ENCODE measurements at regions not wholly inside any gene's neighbourhood (a gene's known extent, or its start where the extent isn't known, plus 50 kb on each side); places are given as distances from the start of the nearest gene placed in this dataset.

DNA sequence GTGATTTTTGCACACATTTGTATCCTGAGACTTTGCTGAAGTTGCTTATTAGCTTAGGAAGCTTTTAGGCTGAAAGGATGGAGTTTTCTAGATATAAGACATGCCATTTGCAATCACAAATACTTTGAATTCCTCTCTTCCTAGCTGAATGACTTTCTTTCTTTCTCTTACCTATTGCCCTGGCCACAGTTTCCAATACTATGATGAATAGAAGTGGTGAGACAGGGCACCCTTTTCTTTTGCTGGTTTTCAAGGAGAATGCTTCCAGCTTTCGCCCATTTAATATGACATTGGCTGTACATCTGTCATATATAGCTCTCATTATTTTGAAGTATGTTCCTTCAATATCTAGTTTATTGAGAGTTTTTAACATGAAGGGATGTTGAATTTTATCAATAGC, 409.6 kb upstream of the EPHA7 start:
- TF ChIP-seq, protein P1, sequence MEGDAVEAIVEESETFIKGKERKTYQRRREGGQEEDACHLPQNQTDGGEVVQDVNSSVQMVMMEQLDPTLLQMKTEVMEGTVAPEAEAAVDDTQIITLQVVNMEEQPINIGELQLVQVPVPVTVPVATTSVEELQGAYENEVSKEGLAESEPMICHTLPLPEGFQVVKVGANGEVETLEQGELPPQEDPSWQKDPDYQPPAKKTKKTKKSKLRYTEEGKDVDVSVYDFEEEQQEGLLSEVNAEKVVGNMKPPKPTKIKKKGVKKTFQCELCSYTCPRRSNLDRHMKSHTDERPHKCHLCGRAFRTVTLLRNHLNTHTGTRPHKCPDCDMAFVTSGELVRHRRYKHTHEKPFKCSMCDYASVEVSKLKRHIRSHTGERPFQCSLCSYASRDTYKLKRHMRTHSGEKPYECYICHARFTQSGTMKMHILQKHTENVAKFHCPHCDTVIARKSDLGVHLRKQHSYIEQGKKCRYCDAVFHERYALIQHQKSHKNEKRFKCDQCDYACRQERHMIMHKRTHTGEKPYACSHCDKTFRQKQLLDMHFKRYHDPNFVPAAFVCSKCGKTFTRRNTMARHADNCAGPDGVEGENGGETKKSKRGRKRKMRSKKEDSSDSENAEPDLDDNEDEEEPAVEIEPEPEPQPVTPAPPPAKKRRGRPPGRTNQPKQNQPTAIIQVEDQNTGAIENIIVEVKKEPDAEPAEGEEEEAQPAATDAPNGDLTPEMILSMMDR (IDR thresholded peaks at IDR 0.05): no peak
- no peak for TF ChIP-seq POLR2A (IDR thresholded peaks at IDR 0.05)
- H3K9me3 ChIP-seq: peaks cover 0 to 5% (median 0%) of the 10 kb centered on the region in 12 donors
- no peak overlapping the region for H3K4me3 ChIP-seq
- no peaks in the 10 kb centered on the region for H3K36me3 ChIP-seq
- intact Hi-C loops (cut with DNase I): no loop called here
- H3K4me1 ChIP-seq: no peaks in the 10 kb centered on the region
- H3K27me3 ChIP-seq: no peaks in the 10 kb centered on the region
- DNase-seq (no peak), ATAC-seq (no peak)
- no peak overlapping the region for H3K27ac ChIP-seq
- WGBS, 4 donors: 81 to 97% (median 88%) methylated on average over 1 of the region's 1 CpG

DNA sequence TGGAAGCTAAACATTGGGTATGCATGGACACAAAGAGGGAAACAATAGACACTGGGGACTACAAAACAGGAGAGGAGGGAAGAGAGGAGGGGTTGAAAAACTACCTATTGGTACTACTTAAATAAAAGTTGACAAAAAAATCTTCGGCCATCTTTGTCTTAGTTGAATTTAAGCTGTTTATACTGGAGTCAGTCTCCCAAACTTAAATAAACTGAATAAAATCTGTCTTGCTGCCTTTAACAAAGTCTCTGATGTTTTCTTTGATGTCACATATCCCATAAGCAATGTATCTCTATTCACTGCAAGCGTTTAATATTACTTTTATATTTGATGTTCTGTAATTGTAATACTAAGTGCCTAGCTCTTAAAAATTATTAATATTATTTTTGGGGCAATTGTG, 409.2 kb upstream of the EPHA7 start:
- TF ChIP-seq, protein P1 (IDR thresholded peaks at IDR 0.05): no peak
- TF ChIP-seq POLR2A (IDR thresholded peaks at IDR 0.05): no peak
- no peaks in the 10 kb centered on the region for H3K36me3 ChIP-seq
- peaks cover 0 to 5% (median 0%) of the 10 kb centered on the region in 12 donors for H3K9me3 ChIP-seq
- H3K4me3 ChIP-seq: no peak overlapping the region
- ATAC-seq: no peak
- H3K4me1 ChIP-seq: no peaks in the 10 kb centered on the region
- no peak for DNase-seq
- 79 to 92% (median 88%) methylated on average over 2 of the region's 2 CpGs for WGBS, 4 donors
- H3K27me3 ChIP-seq: no peaks in the 10 kb centered on the region
- no peak overlapping the region for H3K27ac ChIP-seq
- intact Hi-C loops (cut with DNase I): no loop called here

DNA sequence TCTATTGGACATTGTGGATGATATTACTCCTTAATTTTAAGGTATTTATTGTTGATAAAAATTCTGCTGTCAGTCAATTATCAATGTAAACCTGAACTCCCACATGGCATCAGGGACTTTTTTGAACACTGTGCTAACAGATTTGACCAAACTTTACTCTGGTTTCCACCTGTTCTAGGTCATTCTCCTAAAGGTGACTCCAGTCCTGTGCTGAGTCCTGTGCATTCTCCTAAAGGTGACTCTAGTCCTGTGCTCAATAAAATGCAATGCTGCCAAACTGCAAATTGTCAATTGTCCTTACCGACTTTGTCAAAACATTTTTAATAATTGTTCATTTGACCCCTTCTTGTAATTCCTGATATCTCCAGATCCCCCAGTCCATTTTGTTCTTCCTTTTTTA, 408.4 kb upstream of the EPHA7 start:
- Histone ChIP-seq H3K36me3 (no peaks in the 10 kb centered on the region), H3K27ac (no peak overlapping the region), H3K27me3 (no peaks in the 10 kb centered on the region), H3K9me3 (peaks cover 0 to 5% (median 0%) of the 10 kb centered on the region in 12 donors), H3K4me3 (no peak overlapping the region), H3K4me1 (no peaks in the 10 kb centered on the region)
- WGBS, 4 donors: 88 to 91% (median 90%) methylated on average over 1 of the region's 1 CpG
- ATAC-seq: no peak
- DNase-seq: no peak
- TF ChIP-seq, protein P1 (IDR thresholded peaks at IDR 0.05): no peak
- TF ChIP-seq POLR2A (IDR thresholded peaks at IDR 0.05): no peak
- intact Hi-C loops (cut with DNase I): no loop called here

GRCh38 chr6:93825950-93826349, 406.6 kb upstream of the EPHA7 start:
- no peak for ATAC-seq
- TF ChIP-seq, protein P1 (IDR thresholded peaks at IDR 0.05): no peak
- no peak for TF ChIP-seq POLR2A (IDR thresholded peaks at IDR 0.05)

More at GRCh38 chr6:93825950-93826349, 406.6 kb upstream of the EPHA7 start:
- no peaks in the 10 kb centered on the region for H3K4me1 ChIP-seq
- intact Hi-C loops (cut with DNase I): no loop called here
- no peaks in the 10 kb centered on the region for H3K27me3 ChIP-seq
- H3K27ac ChIP-seq: no peak overlapping the region
- no peaks in the 10 kb centered on the region for H3K36me3 ChIP-seq
- H3K9me3 ChIP-seq: peaks cover 0 to 5% (median 0%) of the 10 kb centered on the region in 12 donors
- DNase-seq: no peak
- no peak overlapping the region for H3K4me3 ChIP-seq

Data from heart left ventricle (tissue), 16 donors.